Astrocyte of the cerebellum (primary cell): ENCODE measurements at regions not wholly inside any gene's neighbourhood (a gene's known extent, or its start where the extent isn't known, plus 50 kb on each side); places are given as distances from the start of the nearest gene placed in this dataset.
"Not testable (repeated sequence)": the region's sequence is repeated elsewhere in the genome, so short reads cannot be mapped to it uniquely, and the experiment has no call there.

Experiments used
- DNase-seq: peaks from one replicate; pipeline ENCODE4 v3.0.0-alpha.2; 2011; ENCODE audit warnings: low read depth
- H3K4me3 ChIP-seq: 2 replicates; pipeline ENCODE4 v1.5.1; 2011; ENCODE audit warnings: mild to moderate bottlenecking, low read depth, low read length, moderate library complexity
- CTCF ChIP-seq: IDR thresholded peaks from 2 replicates; pipeline ENCODE4 v1.5.1; 2012; ENCODE audit warnings: low read length, low read depth, moderate library complexity, mild to moderate bottlenecking; ENCODE audit errors: missing control alignments
- in situ Hi-C: cut with HindIII; loops from 2 replicates; pipeline ENCODE4 v1.10.0; 2017; ENCODE audit warnings: low sequenced_read_pairs

- H3K4me3 ChIP-seq: no peak overlapping the region
- TF ChIP-seq CTCF: no peak
- in situ Hi-C loops: no loop called here
- no peak for DNase-seq
Observed at GRCh38 chr5:12611132-12611531, 706.9 kb upstream of the CTNND2 start.

GRCh38 chr5:12607817-12608216, 703.6 kb upstream of the CTNND2 start:
- in situ Hi-C loops, DNase-seq, H3K4me3 ChIP-seq: not testable (repeated sequence)

- no peak for DNase-seq
- TF ChIP-seq CTCF: no peak
- in situ Hi-C loops: no loop called here
Observed at GRCh38 chr5:12592228-12592627, 688.0 kb upstream of the CTNND2 start.

GRCh38 chr5:12586406-12586805, 682.2 kb upstream of the CTNND2 start:
- in situ Hi-C loops: no loop called here
- H3K4me3 ChIP-seq: no peak overlapping the region
- no peak for TF ChIP-seq CTCF
- no peak for DNase-seq

More at GRCh38 chr5:12592228-12592627, 688.0 kb upstream of the CTNND2 start:
- no peak overlapping the region for H3K4me3 ChIP-seq

GRCh38 chr5:12578803-12579202, 674.6 kb upstream of the CTNND2 start:
- in situ Hi-C loops, H3K4me3 ChIP-seq, DNase-seq: not testable (repeated sequence)

- DNase-seq, in situ Hi-C loops, H3K4me3 ChIP-seq: not testable (repeated sequence)
Observed at GRCh38 chr5:12576953-12577352, 672.7 kb upstream of the CTNND2 start.

- in situ Hi-C loops, H3K4me3 ChIP-seq, DNase-seq: not testable (repeated sequence)
Observed at GRCh38 chr5:12574298-12575093, 670.2 kb upstream of the CTNND2 start.

- DNase-seq, in situ Hi-C loops: not testable (repeated sequence)
Observed at GRCh38 chr5:12573916-12574297, 669.7 kb upstream of the CTNND2 start.

GRCh38 chr5:12570688-12571087, 666.4 kb upstream of the CTNND2 start:
- no peak overlapping the region for H3K4me3 ChIP-seq
- no peak for TF ChIP-seq CTCF
- DNase-seq: no peak
- in situ Hi-C loops: no loop called here

More at GRCh38 chr5:12573916-12574297, 669.7 kb upstream of the CTNND2 start:
- not testable (repeated sequence) for H3K4me3 ChIP-seq
